ENCODE measurements at regions not wholly inside any gene's neighbourhood (a gene's known extent, or its start where the extent isn't known, plus 50 kb on each side); places are given as distances from the start of the nearest gene placed in this dataset.
"Not testable (repeated sequence)": the region's sequence is repeated elsewhere in the genome, so short reads cannot be mapped to it uniquely, and the experiment has no call there.

DNA sequence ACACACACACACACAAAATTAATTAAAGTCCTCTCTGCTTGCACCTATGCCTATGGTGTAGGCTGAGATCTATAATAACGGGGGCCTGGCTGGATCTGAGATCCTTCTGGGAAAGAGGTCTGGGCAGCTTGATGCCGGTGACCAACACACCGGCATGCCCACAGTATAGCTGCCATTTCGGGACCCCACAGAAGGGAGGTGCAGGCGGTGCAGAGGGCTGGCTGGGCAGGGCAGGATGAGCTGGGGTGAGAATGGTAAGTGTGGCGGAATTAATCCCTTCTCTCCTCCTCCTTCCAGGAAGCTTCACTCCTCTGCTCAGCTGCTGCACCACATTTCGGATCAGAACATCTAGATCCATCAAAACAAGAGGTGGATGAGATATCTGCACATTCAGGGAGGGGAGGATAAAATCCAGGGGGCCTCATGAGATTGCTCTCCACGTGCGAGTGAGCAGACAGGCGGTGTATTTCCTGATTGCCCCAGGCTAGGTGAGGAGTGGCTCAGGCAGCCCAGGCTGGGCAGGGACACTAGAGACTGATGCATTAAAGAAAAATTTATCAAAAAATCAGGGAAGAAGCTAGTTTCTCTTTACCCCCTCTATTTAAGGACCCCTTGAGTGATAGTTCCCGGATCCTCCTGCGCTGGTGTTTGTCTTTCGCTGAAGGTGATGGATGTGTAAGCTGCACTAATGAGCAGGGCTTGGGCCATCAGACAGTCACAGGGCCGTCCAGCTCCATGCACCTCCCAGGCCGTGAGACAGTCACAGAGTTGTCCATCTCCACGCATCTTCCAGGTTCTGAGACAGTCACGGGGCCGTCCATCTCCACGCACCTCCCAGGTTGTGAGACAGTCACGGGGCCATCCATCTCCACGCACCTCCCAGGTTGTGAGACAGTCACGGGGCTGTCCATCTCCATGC, 449.9 kb downstream of the PTPRU start:
- no peak for DNase-seq (ENCODE audit: low read depth in 4 of 4, low spot score in 1 of 4)

DNA sequence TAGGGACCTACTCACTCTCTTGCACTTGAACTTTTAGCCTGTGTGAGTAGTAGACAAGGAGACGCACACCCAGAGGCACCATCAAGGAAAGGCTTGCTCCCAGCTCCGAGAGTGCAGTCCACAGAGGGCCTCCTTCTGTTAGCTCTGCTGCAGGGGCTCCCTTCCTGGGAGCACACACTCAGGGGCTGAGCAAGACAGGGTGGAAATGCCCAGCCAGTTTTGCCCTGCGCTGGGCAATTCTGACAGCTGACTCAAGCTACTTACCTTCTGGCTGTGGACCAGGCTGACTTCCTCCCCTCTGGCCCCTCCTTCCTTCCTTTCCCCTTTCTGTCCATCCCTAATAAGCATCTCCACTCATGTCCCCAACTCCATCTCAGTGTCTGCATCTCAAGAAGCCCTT, 449.1 kb downstream of the PTPRU start:
- DNase-seq (ENCODE audit: low read depth in 4 of 4, low spot score in 1 of 4): no peak

DNA sequence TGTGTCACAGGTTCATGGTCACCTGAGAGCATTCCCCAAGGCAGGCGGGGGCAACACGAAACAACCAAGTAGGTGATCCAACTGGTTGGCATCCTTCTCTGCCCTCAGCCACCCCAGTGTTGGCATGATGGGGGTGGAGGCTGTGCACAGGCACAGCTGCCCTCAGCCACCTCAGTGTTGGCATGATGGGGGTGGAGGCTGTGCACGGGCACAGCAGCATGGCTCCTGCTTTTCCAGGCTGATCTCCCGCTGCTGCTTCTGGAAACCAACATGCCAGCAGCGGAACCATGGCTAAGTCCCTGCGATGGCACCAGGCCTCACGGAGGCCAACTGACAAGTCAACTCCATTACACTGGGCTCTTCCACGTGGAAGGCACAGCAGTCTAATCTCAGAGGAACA, 447.8 kb downstream of the PTPRU start:
- DNase-seq (ENCODE audit: low read depth in 4 of 4, low spot score in 1 of 4): no peak

DNA sequence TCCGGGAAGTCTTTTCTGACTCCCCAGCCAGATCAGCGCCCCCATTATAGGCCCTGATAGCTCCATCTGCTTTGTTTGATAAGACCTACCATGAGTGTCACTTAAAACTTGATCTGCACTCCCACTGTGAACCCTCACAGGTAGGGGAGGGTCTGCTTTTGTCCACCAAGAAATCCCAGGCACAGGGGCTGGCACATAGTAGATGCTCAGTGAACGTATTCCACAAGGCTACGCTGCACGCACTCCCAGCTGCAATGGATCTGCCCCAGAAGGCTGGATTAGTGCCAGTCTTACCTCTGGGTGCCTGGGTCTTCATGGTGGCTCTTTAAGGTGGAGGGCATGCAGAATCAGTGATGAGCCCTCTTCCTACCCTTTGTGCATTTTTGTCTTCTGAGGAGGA, 447.1 kb downstream of the PTPRU start:
- DNase-seq (ENCODE audit: low read depth in 4 of 4, low spot score in 1 of 4): no peak

DNA sequence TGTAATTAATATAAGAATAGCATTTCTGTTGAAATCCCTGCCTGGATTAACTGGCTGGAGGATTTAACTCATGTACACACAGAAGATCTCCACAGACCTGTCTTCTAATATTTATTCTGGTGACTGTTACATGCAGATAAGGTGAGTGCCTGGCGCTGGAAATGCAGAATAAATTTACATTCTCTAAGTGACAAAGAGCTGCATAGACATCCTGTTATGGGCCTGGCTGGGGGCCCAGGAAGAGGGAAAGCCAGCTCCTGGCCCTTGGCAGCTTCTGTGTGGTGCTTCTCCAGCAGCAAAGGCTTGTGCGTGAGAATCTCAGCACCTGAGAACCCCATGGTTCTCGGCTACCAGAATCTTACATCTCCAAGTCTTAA, 446.6 kb downstream of the PTPRU start:
- DNase-seq (ENCODE audit: low read depth in 4 of 4, low spot score in 1 of 4): no peak

DNA sequence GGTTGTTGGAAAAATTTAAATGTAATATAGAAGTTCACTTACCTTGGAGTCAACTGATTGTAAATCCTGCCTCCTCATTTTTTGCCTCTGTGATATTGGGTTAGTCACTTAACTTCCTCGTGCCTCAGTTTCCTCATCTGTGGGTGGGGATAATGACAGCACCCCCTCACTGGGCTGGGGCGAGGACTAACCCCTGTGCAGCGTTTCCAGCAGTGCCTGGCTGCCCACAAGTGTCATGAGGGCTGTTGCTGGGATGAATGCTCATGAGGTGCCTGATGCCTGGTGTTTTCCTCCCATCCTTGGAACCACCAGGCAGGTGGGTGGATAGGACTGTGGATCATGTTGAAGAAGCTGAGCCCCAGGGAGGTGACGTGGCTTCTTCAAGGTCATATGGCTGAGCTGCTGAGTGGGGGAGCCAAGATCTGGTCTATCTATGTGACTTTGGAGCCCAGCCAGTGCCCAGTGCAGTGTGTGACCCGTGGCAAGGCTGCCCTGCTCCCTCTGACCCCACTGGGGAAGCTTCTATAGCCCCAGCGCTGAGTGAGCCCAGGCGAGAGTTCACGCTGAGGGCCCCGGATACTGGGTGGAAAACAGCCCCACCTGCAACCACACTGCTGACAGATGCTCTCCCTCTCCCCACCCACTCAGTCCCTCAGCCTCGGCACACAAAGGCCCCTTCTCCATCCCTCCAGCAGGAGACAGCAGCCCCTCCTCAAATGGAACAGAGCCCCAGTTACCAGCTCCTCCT, 446.0 kb downstream of the PTPRU start:
- DNase-seq (ENCODE audit: low read depth in 4 of 4, low spot score in 1 of 4): no peak

DNA sequence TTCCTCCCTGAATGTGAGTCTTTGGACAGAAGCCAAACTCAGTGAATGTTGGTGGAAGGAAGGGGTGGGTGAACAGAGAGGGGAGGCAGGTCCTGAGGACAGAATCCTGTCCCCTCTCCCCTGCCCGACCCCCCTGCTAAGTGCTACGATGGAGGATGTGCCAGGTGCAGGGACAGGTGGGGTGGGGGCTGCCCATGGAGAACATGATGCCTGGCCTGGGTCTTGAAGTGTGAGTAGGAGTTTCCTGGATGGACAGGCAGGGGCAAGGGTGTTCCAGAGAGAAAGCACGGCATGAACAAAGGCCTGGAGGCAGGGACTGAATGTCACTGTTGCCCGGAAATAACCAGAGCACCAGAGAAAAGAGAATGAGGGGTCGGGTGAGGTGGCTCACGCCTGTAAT, 445.1 kb downstream of the PTPRU start:
- DNase-seq (ENCODE audit: low read depth in 4 of 4, low spot score in 1 of 4): not testable (repeated sequence)

DNA sequence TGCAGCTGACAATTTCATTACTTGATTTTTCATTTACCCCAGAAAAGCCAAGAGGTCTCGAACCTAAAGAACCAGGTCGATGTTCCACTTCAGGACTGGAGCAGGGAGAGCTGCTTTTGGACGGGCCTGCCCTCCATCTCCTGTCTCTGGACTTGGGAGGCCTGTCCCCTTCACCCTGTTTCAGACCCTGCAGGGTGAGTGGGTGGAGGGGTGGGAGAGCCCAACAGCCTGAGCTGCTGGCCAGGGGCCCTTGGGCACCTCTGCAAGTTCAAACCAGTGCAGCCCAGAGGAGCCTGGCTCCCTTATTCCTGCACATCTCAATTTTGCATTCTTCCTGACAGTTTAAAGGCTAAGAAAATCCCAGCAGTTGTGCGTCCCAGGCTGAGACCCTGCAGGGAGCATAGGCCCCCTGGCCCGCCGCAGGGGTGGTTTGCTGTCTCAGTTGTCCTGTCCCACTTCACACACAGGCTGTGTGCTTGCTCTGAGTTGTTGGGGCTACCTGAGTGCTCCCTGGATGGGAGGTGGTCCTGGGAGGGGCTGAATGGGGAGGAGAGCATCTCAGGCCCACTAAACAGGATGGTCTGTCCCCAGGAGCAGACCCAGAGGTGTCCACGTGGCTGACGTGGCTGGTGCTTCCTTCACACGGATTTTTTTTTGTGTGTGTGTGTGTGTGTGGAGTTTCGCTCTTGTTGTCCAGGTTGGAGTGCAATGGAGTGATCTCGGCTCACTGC, 443.7 kb downstream of the PTPRU start:
- no peak for DNase-seq (ENCODE audit: low read depth in 4 of 4, low spot score in 1 of 4)

DNA sequence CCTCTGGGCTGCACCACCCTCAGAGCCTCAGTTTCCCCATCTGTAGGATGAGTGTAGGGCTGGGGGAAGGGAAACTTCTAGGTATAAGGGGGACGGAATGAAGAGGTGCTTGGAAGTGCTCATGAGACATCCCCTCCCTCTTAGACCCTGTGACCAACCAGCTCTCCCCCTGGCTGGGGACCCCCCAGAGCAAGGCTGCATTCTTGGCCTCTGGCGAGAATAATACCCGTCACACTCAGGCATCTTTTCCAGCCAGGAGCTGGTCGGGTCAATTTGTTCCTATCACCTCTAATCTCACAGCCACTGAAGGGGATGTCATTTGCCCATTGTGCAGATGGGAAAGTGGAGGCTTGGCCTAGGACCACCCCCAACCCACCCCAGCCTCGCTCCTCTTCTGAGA, 443.0 kb downstream of the PTPRU start:
- DNase-seq (ENCODE audit: low read depth in 4 of 4, low spot score in 1 of 4): no peak

DNA sequence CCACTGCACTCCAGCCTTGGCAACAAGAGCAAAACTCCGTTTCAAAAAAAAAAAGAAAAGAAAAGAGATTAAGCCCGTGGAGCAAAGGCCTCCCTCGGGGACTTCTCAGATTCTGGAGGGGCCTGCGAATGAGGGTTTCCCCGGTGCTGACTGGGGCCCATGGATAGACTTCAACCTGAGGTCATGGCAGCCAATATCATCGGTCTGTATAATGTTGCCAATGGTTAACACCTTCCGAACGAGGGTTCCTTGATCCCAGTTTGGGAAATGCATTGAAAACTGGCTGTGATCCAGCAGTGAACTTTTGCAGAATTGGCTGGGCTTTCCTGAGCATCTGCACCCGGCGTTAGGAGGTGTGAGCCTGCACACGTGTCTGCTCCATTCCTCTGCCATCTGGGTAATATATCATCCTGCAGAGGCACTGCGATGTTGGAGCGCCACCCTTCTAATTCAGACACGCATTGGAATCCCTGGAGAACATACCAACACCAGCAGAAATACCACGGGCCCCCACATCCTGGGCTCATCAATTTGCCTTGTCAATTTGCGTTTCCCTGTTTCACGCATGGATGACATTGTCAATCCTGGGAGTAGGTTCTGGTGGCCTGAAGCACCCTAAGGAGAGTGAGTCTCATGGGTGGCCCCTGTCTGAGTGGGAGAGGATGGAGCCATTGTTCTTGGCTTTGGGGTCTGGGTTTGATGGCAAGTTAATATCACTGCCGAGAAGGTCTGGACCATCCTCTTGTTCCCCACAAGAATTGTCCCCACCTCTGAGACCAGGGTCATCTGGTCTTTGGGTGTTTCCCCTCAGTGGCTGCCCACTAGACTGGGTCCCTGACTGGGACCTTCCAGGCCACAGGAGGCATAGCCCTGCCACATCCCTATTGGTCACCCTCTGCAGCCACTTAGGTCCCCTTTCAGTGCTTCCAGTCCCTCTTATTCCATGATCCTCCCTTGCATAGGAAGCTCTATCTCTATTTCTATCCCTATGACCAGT, 441.0 kb downstream of the PTPRU start:
- no peak for DNase-seq (ENCODE audit: low read depth in 4 of 4, low spot score in 1 of 4)

DNA sequence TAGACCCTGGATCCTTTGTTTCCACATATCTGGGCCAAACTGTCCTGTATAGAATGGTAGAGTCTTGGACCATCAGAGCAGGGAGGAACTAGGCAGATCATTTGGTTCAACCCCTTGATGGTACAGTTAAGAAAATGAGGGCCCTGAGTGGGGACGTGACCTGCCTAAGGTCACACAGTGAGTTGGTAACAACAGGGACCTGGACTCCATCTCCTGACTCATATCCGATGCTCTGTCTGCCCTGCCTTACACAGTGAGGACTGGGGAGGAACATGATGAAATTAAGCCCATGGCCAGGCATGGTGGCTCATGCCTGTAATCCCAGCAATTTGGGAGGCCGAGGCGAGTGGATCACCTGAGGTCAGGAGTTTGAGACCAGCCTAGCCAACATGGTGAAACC, 440.2 kb downstream of the PTPRU start:
- no peak for DNase-seq (ENCODE audit: low read depth in 4 of 4, low spot score in 1 of 4)

DNA sequence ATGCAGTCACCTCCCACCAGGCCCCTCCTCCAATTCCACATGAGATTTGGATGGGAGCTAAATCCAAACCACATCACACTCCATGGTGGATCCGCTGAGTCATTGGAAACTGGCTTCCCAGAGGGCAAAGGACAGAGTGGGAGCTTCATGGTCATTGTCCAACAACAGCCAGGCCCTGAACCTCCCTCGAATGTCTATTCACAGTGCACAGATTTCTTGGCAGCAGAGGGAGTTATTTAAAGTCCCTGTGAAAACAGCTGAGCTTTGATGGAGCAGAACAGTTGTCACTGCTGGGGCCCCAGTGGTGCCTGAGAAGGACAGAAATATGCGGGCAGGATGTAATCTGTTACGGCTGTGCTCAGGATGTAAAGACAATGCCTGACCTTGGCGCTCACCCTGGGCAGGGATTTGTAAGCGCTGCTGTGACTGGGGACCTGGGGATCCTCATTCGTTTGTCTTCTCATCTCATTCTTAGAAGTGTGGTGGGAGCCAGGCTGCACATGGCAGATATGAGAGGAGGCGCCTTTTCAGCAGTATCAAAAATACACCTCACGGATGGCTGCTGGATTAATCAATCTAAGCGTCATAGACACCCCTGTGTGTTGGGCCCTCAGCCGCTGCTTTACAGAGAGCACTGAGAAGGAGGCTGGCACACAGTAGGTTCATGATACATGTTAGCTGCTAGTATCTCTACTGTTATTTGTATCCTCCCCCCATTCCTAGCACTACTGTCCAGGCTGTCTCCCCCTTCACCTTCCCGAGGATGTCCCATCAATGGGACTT, 439.4 kb downstream of the PTPRU start:
- DNase-seq (ENCODE audit: low read depth in 4 of 4, low spot score in 1 of 4): no peak

DNA sequence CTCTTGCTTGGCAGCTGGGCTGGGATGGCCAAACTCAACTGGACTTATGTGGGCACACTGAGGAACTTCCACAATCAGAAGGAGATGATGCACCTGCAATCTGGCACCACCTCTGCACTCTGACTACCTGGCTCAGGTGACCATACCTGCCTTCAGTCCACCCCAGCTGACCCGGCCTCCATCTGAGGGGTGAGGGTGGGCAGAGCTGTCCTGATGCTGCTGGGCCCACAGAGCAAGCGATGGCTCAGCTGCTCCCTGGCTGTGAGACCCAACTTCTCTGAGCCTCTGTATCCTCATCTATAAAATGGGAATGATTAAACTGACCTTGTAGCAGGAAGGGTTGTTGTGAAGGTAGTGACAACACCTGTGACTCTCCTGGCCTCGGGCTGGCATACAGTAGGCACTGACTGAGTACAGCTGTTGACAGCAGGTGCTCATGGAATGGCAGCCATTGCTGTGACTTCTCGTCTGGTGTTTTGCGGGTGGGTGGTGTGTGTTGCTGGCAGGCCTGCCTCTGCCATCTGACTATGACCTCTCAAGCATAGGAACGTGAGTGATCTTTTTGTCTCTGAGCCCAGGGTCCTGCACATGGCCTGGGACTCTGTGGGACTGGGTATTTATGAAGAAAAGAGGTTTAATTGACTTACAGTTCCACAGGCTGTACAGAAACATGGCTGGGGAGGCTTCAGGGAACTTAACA, 438.5 kb downstream of the PTPRU start:
- DNase-seq (ENCODE audit: low read depth in 4 of 4, low spot score in 1 of 4): no peak

DNA sequence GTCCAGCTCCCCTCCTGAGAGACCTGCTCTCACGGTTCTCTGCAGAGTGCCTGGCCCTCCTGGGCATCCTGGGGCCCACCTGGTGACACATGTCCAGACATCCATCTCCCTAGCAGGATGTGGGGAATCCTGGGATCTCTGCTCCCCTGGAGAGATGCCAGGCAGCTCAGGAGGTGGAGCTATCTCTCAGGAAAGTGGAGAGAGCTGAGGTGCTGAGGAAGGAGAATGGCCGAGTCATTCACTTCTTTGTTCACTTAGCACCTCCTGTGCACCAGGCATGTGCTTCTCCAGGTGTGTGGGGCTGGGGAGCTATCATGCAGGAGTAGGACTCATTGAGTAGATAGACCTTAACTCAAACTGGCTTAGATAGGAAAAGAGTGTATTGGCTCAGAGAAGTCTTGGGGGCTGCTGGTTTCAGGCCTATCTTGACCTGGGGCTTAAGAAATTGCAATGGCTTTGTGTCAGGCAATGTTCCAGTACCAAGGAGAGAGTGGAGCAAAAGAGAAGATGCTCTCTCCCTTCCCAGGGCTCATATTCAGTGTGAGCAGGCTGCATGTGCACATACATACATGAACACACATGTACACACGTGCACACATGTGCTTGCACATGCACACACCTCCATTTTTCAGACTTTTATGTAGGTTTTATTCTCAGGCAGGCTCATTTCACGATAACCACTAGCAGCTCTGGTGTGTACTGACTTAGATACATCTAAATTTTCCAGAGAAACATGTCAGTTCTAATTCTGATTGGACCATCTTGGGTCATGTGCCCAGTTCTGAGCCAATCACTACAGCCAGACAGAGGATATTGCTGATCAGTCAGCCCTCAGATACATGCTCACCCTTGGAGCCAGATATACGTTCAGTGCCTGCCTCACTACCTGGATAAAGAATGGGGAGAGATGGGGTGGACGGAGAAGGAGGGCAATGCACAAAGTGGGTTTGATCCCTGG, 437.6 kb downstream of the PTPRU start:
- no peak for DNase-seq (ENCODE audit: low read depth in 4 of 4, low spot score in 1 of 4)

DNA sequence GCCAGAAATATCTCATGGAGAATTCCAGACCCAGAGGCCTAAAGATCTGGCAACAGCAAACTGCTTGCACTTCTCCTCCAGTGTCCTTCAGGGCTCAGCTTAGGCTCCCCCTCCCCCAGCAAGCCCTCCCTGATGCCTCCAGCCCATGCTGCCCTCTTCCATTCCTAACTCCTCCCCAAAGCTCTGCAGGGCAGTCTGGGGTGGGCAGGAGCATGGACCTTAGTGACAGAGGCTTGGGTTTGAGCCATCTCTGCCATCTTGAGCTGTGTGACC, 436.8 kb downstream of the PTPRU start:
- no peak for DNase-seq (ENCODE audit: low read depth in 4 of 4, low spot score in 1 of 4)

DNA sequence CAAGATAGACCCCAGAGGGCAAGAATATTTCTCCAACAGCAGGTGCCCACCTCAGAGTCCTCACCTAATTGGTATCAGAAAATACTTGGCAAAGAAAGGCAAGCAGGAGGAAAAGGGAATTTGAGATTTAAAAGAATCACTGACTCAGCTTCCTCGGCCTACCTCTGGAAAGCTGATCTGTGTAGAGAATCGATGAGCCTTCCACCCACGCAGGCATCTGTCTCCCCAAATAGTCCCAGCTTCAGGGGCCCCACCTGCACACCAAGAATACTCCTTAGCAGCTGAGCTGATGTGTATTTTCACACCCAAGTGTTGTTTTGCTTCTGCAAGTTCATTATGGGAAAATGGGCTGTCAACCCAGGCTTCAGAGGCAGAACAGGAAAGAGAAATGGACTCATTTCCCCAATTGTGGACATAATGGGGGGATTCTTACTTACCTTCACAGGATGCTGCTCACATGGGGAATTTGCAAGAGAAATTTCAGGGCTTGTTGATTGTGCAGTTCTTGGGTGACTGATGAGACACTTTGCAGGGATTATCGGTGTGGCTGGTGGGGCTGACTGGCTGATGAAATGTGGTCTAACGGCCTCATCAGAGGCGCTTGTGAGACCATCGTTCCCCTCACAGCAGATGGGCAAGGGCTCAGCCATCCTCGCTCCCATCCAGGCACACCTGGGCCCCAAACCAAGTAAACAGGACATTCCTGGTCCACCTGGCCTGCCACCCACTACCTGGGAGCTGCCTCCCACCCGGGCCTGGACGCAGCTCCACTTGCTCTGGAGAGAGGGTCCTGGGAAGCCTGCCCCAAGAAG, 436.3 kb downstream of the PTPRU start:
- no peak for DNase-seq (ENCODE audit: low read depth in 4 of 4, low spot score in 1 of 4)

Data from stimulated activated CD4-positive, alpha-beta T cell treated with anti-CD3 and anti-CD28 coated beads, Interleukin-1b, Interleukin-23, amount 100 ng/mL, for 24 hours (primary cell).